GM19397 (cell line): ENCODE measurements at regions not wholly inside any gene's neighbourhood (a gene's known extent, or its start where the extent isn't known, plus 50 kb on each side); places are given as distances from the start of the nearest gene placed in this dataset.
"Not testable (repeated sequence)": the region's sequence is repeated elsewhere in the genome, so short reads cannot be mapped to it uniquely, and the experiment has no call there.

Experiments used
- ATAC-seq: cut with Tn5 transposase; IDR thresholded peaks from one replicate; pipeline ENCODE4 v1.9.1; 2021; ENCODE audit warnings: mild to moderate bottlenecking, moderate library complexity; ENCODE audit not compliant: unreplicated experiment

DNA sequence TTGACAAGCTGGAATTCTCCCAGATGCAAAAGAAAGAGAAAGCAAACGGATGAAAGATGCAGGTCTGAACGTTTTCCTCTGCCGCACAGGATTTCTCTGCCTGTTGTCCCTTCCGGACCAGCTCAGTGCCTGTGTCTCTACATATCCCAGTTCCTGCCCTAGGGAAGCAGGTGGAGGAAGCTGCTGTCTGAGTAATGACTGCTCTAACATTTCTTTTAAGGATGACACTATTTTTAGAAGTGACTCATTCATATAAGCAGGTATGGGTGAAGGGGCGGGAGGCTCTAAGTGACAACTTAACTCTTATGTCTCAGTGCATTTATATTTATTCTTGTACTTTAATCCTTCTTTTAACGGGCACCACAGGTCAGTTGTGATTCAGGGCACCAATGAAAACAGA, 128.8 kb downstream of the SLC24A2 start:
- ATAC-seq: no peak

DNA sequence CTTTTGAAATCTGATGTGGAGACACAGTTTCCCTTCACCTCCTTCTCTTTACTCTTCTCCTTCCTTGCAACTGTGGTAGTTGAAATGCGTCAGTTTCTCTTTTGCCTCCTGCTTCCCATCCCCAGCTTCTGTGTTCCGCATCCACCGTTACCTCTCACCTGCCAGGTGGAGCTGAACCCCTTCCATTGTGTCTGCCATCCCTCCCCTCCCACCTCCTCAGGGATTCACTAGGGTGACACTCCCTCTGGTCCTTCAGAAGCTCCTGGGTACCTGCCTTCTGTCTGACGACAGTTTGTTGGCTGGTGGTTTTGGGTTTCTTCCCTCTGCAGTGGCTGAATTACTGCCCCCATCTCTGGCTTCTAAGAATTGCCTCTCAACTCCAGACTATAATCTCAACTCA, 132.1 kb downstream of the SLC24A2 start:
- no peak for ATAC-seq

DNA sequence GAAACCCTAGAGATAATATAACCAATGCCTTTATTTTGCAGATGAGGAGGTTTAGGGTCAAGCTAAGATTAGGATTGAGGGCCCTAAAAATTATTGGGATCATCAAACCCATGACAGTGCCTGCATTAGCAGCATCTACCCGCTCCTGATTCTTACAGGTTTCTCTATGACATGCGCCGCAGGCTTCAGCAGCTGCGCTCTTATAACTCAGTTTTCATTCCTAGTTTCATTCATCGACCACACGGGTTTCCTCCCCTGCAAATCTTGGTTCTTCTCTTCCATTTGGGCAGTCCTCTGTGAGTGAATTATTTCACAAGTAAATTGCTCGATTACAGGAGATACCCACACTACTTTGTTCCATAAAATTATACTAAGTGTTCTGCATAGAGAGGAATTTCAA, 137.2 kb downstream of the SLC24A2 start:
- no peak for ATAC-seq

DNA sequence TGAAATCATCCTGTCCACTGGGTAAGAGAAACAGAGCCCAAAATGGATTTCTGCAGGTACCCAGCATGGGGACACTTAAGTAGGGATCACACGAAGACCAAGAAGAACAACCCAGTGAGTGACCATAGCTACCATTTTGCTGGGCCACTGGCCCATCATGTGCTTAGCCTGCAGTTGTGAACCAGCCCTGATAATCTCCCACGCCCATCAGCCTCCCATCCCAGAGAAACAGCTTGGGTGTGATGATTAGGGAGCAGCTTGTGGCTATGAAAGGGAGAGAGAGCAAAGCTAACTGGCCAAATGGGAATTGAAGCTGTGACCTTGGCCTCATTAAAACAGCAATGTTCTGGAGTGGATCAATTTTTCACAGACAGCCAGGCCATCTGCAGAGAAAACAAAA, 138.5 kb downstream of the SLC24A2 start:
- no peak for ATAC-seq

DNA sequence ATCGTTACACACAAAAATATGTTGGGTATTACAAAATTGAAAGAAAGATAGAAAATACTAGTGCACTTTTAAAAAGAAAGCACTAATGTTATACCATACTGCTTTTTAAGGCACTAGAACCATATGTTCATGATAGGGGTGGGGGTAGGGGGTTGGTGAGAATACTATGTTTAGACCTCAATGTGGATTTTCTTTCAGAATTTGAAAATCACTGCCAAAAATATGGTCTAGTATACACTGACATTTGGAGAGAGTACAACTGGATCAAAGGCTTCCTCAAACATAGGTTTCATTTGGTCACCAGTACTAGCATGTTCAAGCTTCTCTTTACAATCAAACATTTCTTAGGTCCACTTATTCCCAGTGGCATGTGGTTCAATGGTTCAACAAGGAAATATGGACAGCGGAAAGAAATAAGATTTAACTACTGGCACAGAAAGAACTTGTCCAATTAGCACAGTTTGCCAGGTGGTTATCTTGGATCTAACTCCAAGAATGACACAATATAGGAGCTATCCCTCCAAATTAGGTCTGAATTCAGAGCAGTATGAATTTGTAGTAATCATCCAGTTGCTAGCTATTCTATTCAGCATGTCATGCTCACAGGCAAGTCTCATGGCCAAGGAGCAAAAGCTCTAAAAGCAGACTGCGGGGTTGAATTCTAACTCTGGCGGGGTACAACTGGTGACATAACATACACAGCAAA, 139.3 kb downstream of the SLC24A2 start:
- no peak for ATAC-seq

DNA sequence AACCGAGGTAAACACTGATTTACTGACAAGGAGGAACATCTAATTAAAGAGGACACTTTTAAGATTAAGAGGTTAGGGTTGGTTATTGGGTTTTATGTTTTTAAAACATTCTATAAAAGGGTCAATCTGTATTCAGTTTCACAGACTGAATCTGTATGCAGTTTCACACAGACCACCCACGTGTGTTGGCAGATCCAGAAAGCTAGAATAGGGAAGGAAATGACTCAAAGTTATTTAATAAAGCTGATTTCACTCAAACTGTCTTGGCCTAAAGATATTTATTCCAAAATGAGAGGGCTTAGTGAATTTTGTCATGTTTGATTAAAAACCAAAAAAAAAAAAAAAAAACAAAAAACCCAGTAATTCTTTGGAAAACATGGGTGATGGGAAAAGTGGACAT, 140.2 kb downstream of the SLC24A2 start:
- ATAC-seq: no peak

DNA sequence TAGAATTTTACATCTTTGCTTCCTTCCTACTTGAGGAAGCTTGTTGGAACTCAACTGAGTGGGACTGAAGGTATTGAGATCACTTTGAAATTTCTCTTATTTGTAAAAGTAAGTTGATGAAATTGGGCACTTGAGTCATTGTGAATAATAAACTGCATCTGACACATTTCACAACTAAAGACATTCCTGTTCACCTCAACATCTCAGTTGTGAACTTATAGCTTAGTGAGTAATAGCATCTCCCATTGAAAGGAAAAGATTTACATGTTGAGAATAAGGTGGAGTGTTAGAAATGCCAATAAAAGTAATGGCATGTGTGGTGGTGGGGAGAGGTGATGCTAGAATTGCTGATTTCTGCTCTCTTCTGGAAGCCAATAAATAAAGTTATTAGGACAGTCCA, 145.0 kb downstream of the SLC24A2 start:
- no peak for ATAC-seq

DNA sequence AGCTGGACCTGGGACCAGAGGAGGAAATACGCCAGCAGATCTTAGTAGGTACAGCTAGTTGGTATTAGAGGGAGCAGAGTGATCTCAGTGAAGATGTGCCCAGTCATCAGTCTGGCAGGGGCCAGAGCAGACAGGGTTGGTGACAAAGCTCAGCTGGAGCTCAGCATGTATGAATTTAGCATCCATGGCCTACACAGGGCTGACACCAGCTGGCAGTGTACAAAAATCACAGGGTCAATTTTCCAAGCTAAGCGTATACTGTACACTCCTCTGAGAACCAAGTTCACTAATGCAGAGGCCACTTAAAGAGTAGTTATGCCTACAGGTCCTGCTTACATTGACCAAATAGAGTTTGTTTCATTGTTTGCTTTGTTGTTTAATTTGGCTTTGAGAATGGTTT, 146.6 kb downstream of the SLC24A2 start:
- no peak for ATAC-seq

DNA sequence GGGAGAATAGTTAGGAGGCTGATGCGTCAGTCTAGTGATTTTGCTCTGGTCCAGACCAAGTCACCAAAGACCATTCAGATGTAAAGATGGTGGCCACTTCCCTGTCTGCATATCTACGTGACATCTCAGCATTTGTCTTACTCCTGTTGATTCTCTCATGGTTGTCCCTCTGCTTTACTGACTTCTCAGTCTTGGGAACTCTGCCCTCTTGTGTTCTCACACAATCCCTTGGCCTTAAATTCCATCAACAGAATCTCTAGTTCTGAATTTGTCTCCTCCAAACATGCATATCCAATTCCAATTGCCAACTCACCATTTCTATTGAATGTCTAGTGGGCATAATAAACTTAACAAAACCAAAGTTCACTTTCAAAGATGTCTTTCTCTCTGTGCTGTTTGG, 147.8 kb downstream of the SLC24A2 start:
- no peak for ATAC-seq

DNA sequence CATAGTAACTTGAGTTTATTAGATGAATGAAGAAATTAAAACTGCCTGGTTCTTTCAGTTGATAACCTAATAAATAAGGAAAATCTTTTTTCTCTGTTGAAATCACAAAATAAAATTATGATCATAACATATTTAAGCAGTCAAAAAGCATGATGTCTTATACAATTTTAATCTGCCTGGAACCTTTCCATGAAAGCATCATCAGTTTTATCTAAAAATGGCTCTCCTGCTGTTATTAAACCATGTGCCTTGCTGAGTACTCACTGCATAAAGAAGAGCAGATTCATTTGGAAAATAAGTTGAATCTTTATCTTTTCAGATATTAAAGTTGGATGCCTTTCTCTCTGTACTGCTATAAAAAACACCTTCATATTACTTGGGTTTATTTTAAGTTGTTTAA, 148.8 kb downstream of the SLC24A2 start:
- ATAC-seq: no peak

DNA sequence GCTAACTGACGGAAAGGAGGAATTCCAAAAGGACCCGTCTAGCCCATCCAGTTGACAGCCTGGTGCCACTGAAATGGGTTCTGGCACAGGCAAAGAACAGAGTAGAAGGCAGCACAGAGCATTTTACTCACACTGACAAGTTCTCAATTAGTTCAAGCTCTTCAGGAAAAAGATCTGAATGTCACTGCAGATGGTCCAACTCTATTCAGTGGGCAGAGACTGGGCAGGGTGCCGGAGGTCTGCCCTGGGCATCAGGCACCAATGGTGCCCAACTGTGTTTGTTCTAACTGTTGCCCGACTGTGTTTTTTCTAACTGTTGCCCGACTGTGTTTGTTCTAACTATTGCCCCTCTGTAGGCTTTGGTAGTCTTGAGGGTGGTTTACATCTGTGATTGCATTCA, 151.8 kb downstream of the SLC24A2 start:
- no peak for ATAC-seq

DNA sequence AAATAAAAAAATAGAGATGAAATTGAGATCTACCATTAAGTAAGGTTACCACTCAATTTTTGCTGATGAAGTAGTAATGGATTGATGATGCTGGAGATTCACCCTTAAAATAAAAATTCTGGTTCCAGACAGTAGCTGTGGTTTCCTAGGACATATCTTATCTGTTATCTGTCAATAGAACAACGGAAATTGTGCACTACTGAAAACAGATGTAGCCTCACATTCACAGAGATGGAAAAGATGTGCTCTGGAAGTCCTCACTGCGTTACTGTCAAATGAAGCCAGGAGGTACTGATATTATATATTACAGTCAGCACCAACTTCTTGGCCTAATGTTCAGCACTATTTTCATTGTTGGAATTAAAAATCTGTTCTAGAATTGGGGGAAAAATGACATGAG, 154.0 kb downstream of the SLC24A2 start:
- ATAC-seq: no peak

DNA sequence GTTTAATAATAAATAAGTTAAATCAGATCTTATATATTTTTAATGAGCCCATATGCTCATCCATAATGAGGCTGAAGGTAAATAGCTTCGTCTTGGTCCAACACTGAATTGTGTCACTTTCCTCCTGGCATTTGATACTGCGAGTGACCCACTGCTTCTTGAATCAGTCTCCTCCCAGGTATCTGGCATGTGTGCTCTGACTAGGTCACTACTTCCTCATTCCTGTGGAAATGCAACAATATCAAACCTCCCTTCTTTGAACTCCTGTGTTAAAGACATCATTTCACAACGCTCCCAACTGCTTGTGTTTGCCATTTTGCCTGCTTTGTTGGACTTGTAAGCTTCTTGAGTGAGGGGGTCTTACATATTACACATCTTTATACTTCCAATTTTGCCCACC, 157.7 kb downstream of the SLC24A2 start:
- no peak for ATAC-seq

DNA sequence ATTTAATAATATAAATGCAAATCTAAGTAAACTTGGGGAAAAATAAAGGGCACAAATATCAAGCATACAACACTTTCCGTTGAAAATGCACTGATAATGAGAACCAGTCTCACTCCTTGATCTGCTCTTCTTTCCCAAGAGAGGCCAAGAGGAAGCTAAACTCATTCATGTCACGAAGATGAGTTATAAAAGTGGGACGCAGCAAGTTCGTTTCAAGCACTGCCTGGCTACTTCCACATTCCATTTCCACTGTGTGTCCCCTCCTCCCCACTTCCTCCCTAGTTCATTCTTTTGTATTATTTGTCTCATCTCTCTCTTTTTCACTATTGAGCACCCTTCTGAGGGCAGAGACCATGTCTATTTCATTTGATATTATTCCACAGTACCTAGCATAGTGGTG, 158.1 kb downstream of the SLC24A2 start:
- ATAC-seq: no peak

DNA sequence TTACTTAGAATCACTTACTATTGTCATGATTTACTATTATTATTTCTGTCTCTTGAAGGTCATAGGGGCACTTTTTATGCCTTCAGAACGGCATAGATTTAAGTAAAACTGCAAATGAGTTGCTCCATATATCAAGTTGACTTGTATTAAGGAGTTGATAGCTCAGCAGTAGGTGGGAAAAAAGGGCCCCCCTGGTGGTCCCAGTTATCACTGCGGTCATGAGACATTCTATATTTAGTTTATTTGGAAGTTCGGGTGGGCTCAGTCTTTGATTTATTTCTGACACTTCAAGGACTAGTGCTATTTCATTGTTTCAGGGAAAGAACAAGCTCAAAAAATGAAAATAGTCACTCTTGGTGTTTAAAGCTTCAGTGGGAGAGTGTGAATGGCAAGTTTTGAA, 159.3 kb downstream of the SLC24A2 start:
- ATAC-seq: no peak

DNA sequence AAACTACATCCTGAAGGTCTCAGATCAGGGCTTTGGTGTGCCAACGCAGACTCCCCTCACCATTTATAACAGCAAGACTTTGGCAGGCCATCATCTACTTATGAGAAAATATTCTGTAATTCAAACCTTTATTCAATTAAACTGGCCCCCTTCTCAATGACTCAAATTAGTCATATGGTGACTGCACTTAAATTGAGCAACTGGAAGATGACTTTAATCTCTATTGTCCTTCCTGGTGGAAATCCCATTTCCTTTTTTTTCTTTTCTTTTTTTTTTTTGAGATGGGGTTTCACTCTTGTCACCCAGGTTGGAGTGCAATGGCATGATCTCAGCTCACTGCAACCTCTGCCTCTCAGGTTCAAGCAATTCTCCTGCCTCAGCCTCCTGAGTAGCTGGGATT, 163.4 kb downstream of the SLC24A2 start:
- not testable (repeated sequence) for ATAC-seq

DNA sequence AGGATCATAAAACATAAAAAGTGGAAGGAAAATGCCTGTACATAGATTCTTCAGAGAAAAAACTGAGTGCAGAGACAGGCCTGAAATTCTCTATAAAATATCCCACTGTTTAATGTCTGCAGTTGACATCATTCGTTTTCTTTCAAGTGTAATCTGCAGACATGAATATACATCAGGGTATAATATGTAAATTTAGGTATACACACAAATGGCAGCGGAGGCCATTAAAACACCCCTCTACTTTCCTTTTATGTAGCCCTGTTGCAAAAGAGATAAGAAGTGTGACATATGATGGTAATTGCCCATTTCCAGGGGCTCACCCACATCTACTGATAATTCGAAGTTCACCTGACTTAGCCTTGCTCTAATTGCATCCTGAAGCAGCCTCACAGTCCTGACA, 164.3 kb downstream of the SLC24A2 start:
- ATAC-seq: no peak

DNA sequence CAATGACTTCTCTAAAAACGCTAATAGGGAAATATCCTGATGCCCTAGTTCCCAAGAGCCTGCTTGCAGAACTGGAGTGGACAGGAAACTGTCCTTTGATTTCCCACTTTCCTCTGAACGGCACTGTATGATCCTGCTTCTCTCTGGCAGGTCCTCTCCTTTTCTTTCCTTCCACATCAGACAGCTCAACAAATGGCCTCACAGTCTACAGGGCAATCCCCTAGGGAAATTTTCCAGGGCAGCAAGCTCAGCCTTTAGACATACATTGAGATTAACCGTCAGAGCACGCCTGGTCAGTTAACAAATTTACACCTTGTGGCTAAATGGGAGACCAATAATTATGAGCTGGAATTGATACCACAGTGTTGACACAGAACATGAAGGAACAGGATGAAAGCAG, 164.9 kb downstream of the SLC24A2 start:
- ATAC-seq: no peak

DNA sequence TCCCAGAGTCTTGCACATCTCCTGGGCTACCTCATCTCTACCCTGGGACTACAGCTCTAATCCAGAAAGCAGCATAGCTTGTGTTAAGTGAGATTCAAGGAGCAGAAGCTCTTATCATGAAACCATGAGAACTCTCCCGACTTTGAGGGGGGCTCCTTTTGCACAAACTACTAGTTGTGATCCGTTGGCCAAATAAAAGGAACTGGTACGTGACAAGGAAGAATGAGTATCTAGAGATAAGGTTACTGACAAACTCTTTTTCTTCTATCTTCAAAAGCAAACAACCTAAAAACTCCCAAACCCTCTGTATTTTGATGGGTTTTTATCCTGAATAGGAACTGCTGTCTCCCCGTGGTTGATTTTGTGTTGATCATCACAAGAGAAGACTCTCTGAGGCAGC, 168.5 kb downstream of the SLC24A2 start:
- no peak for ATAC-seq

DNA sequence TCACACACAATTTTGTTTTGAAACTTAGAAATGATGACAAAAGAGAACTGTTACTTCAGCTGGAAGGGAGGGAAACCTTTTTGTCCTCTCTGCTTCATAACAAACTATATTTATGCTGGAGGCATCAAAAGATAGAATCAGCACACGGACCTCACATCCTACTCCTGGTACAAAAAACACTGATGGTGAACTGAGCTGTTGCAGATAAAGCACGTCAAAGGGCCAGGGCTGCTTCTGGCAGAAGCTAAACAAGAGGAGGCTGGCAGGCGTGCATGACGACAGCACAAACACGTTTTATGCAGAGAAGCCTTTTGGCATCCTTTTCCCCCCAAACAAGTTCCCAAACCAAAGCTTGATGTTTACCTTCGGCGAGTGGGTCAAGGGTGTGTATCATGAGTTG, 169.6 kb downstream of the SLC24A2 start:
- no peak for ATAC-seq

DNA sequence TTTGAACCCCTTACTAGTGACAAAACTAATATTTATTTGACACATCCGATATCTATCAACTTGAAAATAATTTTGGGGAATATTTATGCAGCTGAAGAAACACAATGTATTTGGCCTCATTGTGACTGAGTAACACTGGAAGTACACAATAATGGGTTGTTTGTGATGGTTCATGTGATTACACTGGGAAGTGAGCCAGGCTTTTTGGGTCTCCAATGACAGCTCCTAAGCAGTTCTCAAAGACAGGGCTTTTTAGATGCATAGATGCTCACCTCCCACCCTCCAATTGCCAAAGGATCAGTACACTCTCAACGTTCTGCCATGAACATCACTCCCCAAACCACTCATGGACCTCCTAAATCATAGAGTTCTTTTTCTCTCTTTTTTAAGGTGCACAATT, 170.0 kb downstream of the SLC24A2 start:
- ATAC-seq: no peak

DNA sequence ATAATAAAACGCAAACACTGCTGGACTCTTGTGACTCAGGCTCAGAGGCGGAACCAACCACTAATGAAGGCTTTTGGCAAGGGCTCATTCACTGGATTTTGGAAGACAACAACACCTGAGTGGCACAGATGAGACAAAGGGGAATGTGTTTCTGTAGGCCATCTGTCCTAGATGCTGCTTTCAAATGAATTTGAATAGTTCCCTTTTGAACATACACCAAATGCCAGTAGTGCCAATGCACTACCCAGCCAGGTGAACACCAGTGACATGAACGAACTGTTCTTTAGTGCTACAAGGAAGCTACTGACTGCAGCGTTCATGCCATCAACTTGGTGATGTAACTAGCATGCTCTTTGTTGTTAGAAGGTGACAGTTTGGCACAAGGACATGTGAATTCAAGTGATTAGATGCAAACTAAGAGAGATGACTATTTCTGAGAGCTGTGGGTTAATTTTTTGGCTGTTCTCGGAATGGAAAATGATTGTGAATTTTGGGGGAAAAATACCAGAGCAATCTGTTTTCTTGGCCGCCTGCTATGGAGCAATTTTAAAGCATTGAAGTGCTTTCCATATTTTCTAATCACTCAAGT, 173.7 kb downstream of the SLC24A2 start:
- ATAC-seq: no peak

DNA sequence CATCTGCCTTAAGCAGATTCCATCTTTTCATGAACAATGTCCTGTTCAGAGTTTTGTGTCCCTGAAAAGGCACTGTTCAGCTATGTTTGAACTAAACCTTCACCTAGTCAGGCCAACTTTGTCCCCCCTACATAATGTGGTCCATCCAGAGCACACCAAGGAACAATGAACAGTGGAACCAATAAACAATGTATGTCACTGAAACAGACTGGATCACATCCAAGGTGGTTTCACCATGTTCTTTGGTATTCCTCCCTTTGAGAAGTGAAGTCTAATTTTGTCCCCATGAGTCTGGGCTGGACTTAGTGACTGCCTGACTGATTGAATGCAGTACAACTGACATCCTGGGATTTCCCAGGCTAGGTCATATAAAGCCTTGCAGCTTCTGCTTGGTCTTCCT, 174.5 kb downstream of the SLC24A2 start:
- no peak for ATAC-seq
